Glomerular endothelial cell (primary cell): ENCODE measurements at regions not wholly inside any gene's neighbourhood (a gene's known extent, or its start where the extent isn't known, plus 50 kb on each side); places are given as distances from the start of the nearest gene placed in this dataset.

Experiments
- DNase-seq: peaks from one replicate; pipeline ENCODE4 v3.0.0-alpha.2; 2011; ENCODE audit warnings: low read depth, low spot score; ENCODE audit errors: extremely low read depth

- no peak for DNase-seq
These were observed 1188.5 kb upstream of the PHF14 start for GRCh38 chr7:9785211-9785610.

- no peak for DNase-seq
These were observed 1177.4 kb upstream of the PHF14 start for GRCh38 chr7:9796241-9796640.

GRCh38 chr7:9822458-9823290 lies 1151.0 kb upstream of the PHF14 start:
- no peak for DNase-seq

- DNase-seq, result no peak
These were observed 1138.5 kb upstream of the PHF14 start for GRCh38 chr7:9835199-9835598.

- no peak for DNase-seq
These were observed 1137.0 kb upstream of the PHF14 start for GRCh38 chr7:9836671-9837070.

- no peak for DNase-seq
These were observed 1131.4 kb upstream of the PHF14 start for GRCh38 chr7:9842301-9842700.

GRCh38 chr7:9846902-9847301 lies 1126.8 kb upstream of the PHF14 start:
- no peak for DNase-seq

- DNase-seq, result no peak
These were observed 1119.1 kb upstream of the PHF14 start for GRCh38 chr7:9854605-9855004.

GRCh38 chr7:9856668-9857067 lies 1117.0 kb upstream of the PHF14 start:
- no peak for DNase-seq

GRCh38 chr7:9863545-9863944 lies 1110.1 kb upstream of the PHF14 start:
- no peak for DNase-seq

- DNase-seq, result no peak
These were observed 1104.5 kb upstream of the PHF14 start for GRCh38 chr7:9869151-9869550.

- DNase-seq, result no peak
These were observed 1104.1 kb upstream of the PHF14 start for GRCh38 chr7:9869566-9869965.

GRCh38 chr7:9870674-9871073 lies 1103.0 kb upstream of the PHF14 start:
- no peak for DNase-seq

GRCh38 chr7:9874182-9874581 lies 1099.5 kb upstream of the PHF14 start:
- no peak for DNase-seq

GRCh38 chr7:9876053-9876452 lies 1097.6 kb upstream of the PHF14 start:
- DNase-seq, result no peak

- DNase-seq, result no peak
These were observed 1084.1 kb upstream of the PHF14 start for GRCh38 chr7:9889554-9889953.

GRCh38 chr7:9890092-9890491 lies 1083.6 kb upstream of the PHF14 start:
- no peak for DNase-seq

GRCh38 chr7:9891056-9891455 lies 1082.6 kb upstream of the PHF14 start:
- no peak for DNase-seq

GRCh38 chr7:9900339-9900738 lies 1073.3 kb upstream of the PHF14 start:
- DNase-seq, result no peak

- no peak for DNase-seq
These were observed 1052.3 kb upstream of the PHF14 start for GRCh38 chr7:9921326-9921725.

GRCh38 chr7:9937944-9938631 lies 1035.6 kb upstream of the PHF14 start:
- DNase-seq, result no peak

- no peak for DNase-seq
These were observed 1034.5 kb upstream of the PHF14 start for GRCh38 chr7:9939176-9939575.
